ENCODE measurements at regions not wholly inside any gene's neighbourhood (a gene's known extent, or its start where the extent isn't known, plus 50 kb on each side); places are given as distances from the start of the nearest gene placed in this dataset.

- H3K27ac ChIP-seq (ENCODE audit: low read depth, low read length) = no peak overlapping the region
- ChIA-PET RAD21 (ENCODE audit: low non-redundant PET in 1 of 2, low total read pairs in 2 of 2, uncharacterized antibody in 2 of 2, unreplicated experiment in 2 of 2) (no interaction called here), CTCF (no interaction called here), POLR2A (no interaction called here)
- peaks cover 14% of the 10 kb centered on the region for H3K27me3 ChIP-seq (ENCODE audit: insufficient read depth, low read length)
- no peak for DNase-seq (ENCODE audit: low read depth, low spot score)
- H3K79me2 ChIP-seq (ENCODE audit: insufficient read depth, low read length) = no peaks in the 10 kb centered on the region
- H2AFZ ChIP-seq (ENCODE audit: low read depth, low read length, poor library complexity, severe bottlenecking) = no peak overlapping the region
- H3K4me2 ChIP-seq (ENCODE audit: low read length) = no peak overlapping the region
- no peaks in the 10 kb centered on the region for H3K9me3 ChIP-seq (ENCODE audit: control insufficient read depth in 1 of 2, insufficient read depth in 1 of 2, low read depth in 1 of 2, low read length in 2 of 2)
- intact Hi-C loops (cut with micrococcal nuclease) = no loop called here
- H3K4me3 ChIP-seq (replicated peaks in 1 of 2; ENCODE audit: low read depth in 1 of 2, low read length in 2 of 2) = no peak overlapping the region
- no TSS peak for BruUV-seq (replicated peaks)
- no peaks in the 10 kb centered on the region for H3K9me2 ChIP-seq (ENCODE audit: insufficient read depth)
- H4K20me1 ChIP-seq (ENCODE audit: insufficient read depth) = no peaks in the 10 kb centered on the region
- no peaks in the 10 kb centered on the region for H3K36me3 ChIP-seq (ENCODE audit: control insufficient read depth in 1 of 2, insufficient read depth in 2 of 2, low read length in 2 of 2)
- H3K9ac ChIP-seq (ENCODE audit: low read length) = no peak overlapping the region
- no peak for ATAC-seq
- H3K4me1 ChIP-seq (ENCODE audit: control insufficient read depth in 1 of 2, insufficient read depth in 2 of 2, low read length in 2 of 2) = no peaks in the 10 kb centered on the region
- TF ChIP-seq SP1 (IDR thresholded peaks at IDR 0.05; ENCODE audit: low read depth) (no peak), MAX (IDR thresholded peaks at IDR 0.05) (no peak), ZNF274 (IDR thresholded peaks at IDR 0.05; ENCODE audit: low read depth, low read length) (no peak), REST (IDR thresholded peaks at IDR 0.05; ENCODE audit: low read depth) (no peak), YY1 (IDR thresholded peaks at IDR 0.05; ENCODE audit: extremely low read depth, insufficient replicate concordance, low read depth, low read length) (no peak), EZH2phosphoT487 (IDR thresholded peaks at IDR 0.05; ENCODE audit: borderline replicate concordance) (no peak), ATF3 (IDR thresholded peaks at IDR 0.05) (no peak), ZFX (IDR thresholded peaks at IDR 0.05) (no peak), CEBPB (IDR thresholded peaks at IDR 0.05; ENCODE audit: low read depth) (no peak), EGR1 (IDR thresholded peaks at IDR 0.05; ENCODE audit: low read depth) (no peak), RAD21 (IDR thresholded peaks at IDR 0.05; ENCODE audit: low read depth) (no peak), ZBTB33 (IDR thresholded peaks at IDR 0.05; ENCODE audit: extremely low read depth, insufficient replicate concordance, low read length) (no peak)
Observed at GRCh38 chr19:30288911-30289310, 83.3 kb upstream of the ZNF536 start.
